ENCODE measurements at regions not wholly inside any gene's neighbourhood (a gene's known extent, or its start where the extent isn't known, plus 50 kb on each side); places are given as distances from the start of the nearest gene placed in this dataset.
"Not testable (repeated sequence)": the region's sequence is repeated elsewhere in the genome, so short reads cannot be mapped to it uniquely, and the experiment has no call there.

DNA sequence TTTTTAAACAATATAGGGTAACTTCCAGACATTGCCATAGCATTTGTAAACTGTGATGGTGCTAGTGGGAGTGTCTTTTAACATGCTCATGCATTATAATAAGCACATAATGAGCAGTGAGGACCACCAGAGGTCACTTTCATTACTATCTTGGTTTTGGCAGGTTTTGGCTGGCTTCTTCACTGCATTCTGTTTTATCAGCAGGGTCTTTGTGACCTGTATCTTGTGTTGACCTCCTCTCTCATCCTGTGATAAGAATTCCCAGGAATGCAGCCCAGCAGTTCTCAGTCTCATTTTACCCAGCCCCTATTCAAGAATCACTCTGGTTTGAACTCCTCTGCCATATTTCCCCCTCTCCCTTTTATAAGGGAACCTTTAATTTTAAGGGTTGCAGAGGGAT, 91.3 kb downstream of the ZNF467 start:
- DNase-seq, result no peak

DNA sequence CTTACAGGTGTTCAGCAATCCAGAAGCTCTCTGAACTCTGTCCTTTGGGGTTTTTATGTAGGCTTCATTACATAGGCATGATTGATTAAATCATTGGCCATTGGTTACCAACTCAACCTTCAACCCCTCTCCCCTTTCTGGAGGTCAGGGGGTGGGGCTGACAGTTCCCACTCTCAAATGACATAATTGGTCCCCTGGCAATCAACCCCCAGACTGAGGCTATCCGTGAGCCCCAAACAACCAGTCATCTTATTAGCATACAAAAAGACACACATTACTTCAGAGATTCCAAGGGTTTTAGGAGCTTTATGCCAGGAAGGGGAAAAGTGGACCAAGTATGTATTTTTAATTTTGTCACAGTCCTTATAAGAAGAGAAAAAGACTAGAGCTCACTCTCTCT, 92.1 kb downstream of the ZNF467 start:
- no peak for DNase-seq

DNA sequence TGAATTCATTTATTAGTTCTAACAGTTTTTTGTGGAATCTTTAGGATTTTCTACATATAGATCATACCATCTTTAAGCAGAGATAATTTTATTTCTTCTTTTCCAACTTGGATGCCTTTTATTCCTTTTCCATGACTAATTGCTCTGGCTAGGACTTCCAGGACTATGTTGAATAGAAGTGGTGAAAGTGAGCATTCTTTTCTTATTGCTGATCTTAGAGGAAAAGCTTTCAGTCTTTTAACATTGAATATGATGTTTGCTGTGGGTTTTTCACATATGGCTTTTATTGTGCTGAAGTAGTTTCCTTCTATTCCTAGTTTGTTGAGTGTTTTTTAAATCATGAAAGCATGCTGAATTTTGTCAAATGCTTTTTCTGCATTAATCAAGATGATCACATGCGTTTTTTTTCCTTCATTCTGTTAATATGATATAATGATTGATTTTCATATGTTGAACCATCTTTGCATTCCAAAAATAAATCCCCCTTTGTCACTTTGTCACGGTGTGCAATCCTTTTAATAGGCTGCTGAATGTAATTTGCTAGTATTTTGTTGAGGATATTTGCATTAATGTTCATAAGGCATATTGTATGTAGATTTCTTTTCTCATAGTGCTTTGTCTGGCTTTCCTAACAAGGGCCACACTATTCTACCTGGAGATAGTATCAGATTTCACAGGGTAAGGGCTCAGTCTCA, 92.9 kb downstream of the ZNF467 start:
- no peak for DNase-seq

DNA sequence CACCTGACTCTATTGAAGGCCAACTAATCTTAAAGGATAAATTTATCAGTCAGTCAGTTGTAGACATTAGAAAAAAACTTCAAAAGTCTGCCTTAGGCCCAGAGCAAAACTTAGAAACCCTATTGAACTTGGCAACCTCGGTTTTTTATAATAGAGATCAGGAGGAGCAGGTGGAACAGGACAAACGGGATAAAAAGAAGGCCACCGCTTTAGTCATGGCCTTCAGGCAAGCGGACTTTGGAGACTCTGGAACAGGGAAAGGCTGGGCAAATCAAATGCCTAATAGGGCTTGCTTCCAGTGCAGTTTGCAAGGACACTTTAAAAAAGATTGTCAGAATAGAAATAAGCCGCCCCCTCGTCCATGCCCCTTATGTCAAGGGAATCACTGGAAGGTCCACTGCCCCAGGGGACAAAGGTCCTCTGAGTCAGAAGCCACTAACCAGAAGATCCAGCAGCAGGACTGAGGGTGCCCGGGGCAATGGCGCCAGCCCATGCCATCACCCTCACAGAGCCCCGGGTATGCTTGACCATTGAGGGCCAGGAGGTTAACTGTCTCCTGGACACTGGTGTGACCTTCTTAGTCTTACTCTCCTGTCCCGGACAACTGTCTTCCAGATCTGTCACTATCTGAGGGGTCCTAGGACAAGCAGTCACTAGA, 98.5 kb downstream of the ZNF467 start:
- DNase-seq, result not testable (repeated sequence)

DNA sequence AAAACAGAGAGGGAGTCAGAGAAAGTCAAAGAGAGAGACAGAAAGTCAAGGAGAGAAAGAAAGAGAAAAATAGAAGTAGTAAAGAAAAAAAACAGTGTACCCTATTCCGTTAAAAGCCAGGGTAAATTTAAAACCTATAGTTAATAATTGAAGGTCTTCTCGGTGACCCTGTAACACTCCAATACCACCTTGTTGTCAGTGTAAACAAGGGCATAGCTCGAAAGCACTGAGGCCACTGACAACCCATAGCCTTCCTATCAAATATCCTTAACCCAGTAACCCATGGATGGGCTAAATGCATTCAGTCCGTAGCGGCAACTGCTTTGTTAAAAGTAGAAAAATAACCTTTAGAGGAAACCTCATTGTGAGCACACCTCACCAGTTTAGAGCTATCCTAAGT, 100.4 kb downstream of the ZNF467 start:
- DNase-seq, result no peak

DNA sequence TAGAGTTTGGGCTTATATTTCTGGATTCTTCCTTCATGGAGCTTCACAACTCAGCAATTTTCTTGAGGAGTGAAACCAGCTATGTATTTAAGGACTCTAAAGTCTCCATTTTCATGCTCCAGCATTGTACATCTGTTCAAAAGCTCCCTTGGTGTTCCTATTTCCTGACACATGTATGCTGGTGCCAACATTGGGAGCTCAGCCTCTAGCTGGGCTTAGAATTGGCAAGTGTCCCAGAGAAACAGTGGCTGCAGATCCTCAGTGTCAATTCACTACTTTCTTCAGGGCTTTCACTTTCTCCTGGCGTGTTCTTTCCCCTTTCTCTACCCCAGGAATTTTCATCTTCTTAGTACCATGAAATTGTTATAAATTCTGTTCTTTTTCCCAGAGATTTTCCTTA, 103.1 kb downstream of the ZNF467 start:
- no peak for DNase-seq

DNA sequence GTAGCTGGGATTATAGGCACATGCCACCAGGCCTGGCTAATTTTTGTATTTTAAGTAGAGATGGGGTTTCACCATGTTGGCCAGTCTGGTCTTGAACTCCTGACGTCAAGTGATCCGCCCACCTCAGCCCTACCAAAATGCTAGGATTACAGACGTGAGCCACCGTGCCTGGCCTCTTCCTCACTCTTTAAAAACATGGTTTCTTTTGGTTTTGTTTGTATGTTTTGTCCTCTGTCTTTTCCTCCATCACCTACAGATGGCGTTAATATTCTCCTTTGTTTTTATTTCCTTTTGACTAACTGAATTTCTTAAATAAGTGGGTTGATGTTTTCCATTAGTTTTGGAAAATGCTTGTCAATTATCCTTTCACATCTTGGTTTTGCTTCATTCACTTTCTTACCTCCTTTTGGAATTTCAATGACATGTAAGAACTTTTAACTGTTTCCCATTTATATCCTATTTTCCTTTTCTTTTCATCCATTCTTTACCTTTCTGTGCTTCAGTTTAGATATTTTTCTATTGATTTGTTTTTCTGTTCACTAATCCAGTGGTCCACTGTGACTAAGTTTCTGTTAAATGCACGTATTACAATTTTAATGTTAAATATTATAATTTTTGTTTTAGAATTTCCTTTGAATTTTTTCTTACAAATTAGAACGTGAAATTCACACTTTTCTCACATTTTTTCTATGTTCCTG, 104.1 kb downstream of the ZNF467 start:
- DNase-seq, result no peak

DNA sequence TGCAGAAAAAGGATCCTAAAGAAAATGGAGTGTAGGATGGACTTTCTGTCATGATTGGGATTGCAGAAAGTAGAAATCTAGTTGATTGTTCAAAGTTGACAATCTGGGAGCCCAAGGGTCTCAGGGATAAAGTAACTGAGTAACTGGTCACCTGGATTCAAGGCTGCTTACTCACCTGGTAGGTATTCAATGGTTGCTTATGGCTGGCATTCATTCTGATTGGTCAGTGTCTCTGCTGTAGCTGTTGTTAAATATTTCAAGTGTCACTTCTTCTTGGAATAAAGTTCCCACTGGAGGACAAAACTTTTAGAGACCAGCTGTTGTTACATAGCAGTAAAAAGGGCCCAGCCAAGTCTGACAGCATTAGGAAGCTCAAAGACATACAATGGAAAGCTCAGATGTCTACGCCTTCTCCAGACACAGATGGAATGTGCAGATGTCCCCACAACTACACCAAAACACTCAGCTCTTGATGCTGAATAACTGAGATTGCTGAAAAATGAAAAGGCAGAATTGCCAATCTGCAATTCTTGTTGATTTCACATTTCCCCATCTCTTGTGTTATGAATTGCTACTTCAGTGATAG, 106.9 kb downstream of the ZNF467 start:
- DNase-seq, result no peak

DNA sequence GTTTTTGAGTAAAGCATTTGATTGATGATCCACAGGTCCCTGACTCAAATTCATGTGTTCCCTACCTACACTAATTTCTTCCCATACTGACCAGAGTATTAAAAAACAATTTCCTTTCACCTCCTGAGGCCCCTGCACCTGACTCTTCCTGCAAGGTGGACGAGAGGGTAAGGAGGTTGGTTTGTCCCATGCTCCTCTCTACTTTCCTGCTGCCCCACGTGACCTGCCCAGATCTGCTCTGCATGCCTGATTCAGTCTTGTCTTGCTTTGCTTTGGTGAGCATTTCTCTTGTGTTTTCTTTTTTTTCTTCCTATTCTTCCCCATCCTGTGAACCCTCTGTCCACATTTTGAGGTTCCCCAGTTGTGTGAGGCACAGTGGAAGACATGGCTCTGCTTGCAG, 107.8 kb downstream of the ZNF467 start:
- not testable (repeated sequence) for DNase-seq

DNA sequence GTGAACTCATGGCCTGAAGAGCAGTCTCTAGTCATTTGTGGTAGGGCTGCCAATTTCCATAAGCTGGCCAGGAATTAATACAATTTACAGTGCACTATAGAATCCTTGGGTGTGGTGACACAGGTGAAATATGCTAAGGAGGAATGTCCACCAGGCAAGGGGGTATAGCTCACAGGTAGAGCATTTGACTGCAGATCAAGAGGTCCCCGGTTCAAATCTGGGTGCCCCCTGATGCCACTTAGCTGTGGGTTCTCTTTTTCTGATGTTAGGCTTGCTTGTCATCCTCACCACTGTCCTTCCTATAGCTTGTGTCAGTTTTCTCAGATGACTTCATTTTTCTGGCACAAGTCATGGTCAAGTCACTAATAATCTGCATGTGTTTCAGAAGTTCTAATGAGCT, 108.7 kb downstream of the ZNF467 start:
- DNase-seq, result no peak

DNA sequence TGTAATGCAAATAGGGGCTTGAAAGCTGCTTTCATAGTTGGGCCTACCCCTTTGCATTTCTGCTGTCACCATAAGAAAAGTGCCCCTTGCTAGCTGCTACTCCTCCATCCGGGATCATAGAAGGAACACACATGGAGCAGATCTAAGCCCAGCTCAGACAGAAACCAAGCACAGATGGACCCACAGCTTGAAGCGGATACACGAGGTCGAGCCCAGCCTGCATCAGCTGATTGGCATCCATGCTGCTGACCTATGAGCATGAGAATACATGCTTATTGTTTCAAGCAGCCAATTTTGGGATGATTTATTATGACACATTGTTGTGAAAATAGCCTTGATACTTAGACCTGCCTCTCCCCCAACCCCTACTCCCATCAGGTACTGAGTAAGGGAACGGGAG, 109.2 kb downstream of the ZNF467 start:
- DNase-seq, result no peak

DNA sequence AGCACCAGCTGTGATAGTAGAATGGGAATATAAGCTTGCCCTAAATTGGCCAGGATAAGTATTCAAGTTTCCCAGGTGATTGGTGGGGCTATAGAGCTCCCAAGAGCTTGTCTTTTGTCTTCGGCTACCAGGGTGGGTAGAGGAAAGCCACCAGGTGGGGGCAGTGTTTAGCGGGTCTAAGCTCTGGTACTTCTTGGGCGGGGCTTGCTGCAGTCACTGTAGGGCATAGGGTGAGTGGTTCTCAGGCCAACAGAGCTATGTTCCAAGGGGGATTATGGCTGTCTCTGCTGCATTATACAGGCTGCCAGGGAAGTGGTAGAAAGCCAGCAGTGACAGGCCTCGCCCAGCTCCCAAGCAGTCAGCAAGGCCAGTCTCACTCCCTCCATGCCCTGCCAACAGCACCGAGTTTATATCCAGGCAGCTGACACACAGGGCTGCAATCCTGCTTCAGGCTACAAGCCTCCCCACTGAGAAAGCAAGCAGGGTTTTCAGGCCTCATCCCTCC, 110.7 kb downstream of the ZNF467 start:
- DNase-seq, result no peak

DNA sequence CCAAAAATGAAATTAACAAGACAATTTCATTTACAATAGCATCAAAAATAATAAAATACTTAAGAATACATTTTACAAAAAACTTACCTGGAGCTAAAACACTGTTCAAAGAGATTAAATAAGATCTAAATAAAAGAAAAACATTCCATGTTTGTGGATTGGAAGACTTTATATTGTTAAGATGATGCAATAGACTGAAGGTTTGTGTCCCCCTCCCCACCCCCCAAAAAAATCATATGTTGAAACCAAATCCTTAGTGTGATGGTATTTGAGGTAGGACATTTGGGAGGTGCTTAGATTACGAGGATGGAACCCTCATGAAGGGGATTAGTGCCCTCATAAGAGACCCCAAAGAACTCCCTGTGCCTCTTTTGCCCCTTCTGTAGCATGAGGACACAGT, 117.6 kb downstream of the ZNF467 start:
- no peak for DNase-seq

DNA sequence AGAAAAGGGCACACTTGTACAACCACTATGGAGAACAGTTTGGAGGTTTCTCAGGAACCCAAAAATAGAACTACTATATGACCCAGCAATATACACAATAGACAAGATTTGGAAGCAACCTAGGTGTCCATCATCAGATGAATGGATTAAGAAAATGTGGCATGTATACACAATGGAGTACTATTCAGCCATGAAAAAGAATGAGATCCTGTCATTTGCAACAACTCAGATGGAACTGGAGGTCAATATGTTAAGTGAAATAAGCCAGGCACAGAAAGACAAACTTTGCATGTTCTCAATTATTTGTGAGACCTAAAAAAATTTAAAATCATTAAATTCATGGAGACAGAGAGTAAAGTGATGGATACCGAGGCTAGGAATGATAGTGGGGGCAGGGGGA, 118.8 kb downstream of the ZNF467 start:
- DNase-seq, result no peak

DNA sequence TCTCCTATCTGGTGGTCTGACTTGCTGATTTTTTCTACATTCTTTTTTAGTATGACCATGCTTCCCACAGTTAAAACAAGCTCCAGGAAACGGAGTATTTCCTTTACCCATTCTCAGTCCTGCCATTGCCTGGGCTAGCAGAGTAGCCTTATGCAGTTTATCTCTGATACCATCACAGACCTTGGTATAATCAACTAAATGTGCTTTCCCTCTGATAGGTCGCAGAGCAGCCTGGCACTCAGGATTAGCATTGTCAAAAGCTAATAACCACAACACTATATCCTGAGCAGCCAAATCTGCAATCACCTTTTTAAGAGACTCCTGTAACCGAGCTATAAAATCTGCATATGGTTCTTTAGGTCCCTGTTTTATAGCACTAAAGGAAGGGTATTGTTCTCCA, 123.2 kb downstream of the ZNF467 start:
- DNase-seq, result not testable (repeated sequence)

DNA sequence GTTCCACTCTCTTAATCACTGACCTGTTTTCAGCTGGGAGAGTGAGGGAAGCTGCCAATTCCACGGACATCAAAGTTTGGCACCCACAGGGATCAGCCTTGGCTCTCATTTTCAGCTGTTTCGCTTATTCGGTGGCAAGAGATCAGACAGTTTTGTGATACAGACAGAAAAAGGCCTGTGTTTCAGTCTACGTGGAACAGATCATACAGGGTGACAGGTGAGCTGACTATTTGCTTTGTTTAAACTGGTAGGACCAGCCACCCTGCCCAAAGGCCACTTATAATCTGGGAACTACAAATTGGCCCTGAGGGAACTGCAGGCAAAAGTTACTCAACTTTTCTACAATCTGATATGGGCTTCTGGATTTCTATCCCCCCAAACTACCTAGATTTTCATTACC, 128.6 kb downstream of the ZNF467 start:
- DNase-seq, result no peak

DNA sequence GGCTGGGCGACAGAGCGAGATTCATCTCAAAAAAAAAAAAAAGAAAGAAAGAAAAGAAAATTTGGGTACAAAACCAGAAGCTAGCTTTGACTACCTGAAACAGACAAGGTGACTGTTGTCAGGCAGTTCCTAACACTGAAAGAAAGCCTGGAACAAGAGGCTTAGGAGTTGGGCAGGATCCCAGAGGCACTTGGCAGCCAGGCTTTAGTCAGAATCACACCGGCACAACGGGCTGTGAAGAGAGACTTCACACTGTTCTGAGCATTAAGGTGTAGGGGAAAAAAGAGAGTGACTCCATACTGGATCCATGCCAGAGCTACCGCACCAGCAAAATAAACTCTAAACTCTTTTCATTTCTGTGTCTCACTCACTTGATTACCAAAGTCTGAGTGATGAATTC, 130.8 kb downstream of the ZNF467 start:
- no peak for DNase-seq

DNA sequence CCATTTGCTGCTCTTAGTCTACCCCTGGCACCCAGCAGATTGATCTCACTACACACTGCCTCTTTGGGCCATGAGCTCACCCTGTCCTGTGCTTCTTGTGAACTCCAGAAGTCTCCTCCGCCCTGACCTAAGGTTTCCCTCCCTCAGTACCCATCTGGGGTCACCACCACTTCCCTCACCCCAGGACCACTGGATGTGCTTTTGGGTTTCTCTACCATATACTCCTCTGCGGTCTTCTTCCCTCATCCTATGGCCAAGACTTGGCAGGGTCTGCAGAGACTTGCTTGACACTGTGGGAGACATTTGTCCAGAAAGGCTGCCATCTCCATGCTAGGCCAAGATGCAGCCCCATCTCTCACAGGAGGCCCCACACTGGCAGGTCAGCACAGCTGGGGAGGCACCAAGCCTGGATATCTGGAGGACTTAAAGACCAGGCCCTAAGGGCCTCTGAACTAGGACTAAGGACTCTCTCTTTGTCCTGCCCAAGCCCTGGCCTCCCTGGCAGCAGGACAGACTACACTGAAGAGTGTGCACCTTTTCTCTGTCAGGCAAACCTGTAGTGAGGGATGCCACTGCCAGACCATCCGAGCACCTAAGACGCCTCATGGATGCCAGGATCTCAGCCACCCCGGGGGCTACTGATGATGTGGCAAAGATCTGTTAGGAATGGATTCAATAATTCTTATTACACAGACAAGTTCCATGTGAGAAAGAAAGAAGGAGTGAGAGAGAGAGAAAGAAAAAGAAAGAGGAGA, 134.6 kb downstream of the ZNF467 start:
- no peak for DNase-seq

DNA sequence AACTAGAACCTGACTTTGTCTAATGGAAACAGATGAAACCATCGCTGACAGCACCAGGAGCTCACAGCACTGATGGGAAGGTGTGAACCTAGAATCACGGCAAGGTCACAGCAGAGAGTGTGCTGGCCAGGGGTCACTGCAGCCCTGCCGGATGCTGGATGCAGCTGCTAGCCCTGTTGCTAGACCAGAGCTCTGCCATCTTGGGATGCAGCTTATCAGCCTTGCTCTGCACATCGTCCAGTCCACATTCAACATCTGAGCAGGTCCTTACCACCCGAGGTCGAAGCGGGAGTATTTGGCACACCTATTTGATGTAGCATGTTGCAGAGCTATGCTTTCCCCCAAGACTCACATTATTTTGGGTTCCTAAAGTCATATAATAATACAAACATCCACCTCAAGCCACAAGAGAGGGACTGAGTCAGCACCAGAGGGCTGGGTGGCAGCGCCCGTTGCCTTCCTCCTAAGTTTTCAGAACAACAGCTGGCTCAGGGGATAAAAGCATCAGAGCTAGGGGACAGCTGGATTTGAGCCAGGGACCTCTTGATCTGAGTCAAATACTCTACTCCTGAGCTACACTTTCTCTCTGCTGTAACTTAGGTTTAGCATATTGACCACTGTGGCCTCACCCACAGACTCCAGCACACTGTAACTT, 135.3 kb downstream of the ZNF467 start:
- no peak for DNase-seq

DNA sequence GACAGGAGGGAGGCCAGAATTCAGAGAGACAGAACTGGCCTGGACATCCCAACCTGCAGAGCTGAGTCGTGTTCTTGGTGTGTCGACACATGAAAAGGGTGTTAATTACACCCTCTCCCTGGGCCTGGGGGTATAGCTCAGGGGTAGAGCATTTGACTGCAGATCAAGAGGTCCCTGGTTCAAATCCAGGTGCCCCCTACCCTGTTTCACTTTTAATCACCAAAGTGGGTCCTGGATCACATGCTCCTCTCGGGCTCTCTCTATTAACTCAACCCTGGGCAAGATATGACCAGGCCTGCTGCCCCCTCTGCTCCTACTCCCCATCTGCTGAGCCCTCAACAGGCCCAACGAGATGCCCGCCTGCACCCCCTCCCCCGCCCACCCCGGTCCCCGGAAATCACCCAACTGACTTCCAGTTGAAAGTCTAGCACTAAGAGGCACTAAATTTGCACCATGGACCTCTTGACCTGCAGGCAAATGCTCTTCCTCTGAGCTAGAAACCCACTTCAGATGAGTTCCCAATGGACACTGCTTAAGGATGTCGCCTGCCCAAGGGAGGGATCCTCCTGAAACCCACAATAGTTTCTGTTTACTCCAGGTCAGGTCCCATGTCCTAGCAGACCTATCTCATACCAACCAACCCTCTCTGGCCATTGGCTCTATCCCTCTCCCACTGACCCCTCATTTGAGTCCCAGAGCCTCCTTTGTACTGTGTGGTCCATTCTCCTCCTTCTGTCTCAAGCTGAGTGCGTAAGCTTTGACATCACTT, 137.6 kb downstream of the ZNF467 start:
- no peak for DNase-seq

Data from NCI-H1417 treated with DMSO at 0.1 percent for 48 hours (cell line).